ENCODE measurements at regions not wholly inside any gene's neighbourhood (a gene's known extent, or its start where the extent isn't known, plus 50 kb on each side); places are given as distances from the start of the nearest gene placed in this dataset.

DNA sequence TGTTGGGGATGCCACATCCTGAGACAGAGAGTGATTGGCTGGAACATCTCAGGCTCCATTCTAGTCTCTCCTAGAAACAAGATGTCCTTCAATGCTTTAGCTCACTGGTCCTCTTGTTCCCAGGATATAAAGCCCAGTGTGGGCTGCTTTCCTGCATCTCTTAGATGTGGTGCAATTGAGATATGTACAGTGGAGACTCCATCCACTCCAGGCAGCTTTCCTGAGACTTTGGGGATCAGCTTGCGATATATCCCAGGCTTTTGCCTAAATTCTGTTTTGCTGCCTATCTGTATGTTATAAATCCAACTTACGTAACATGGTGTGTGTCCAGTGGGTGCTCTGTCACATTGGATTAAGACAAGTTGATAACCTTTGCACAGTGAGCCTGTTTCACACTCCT, 264.9 kb downstream of the SUCLG1 start:
- TF ChIP-seq, protein P1, sequence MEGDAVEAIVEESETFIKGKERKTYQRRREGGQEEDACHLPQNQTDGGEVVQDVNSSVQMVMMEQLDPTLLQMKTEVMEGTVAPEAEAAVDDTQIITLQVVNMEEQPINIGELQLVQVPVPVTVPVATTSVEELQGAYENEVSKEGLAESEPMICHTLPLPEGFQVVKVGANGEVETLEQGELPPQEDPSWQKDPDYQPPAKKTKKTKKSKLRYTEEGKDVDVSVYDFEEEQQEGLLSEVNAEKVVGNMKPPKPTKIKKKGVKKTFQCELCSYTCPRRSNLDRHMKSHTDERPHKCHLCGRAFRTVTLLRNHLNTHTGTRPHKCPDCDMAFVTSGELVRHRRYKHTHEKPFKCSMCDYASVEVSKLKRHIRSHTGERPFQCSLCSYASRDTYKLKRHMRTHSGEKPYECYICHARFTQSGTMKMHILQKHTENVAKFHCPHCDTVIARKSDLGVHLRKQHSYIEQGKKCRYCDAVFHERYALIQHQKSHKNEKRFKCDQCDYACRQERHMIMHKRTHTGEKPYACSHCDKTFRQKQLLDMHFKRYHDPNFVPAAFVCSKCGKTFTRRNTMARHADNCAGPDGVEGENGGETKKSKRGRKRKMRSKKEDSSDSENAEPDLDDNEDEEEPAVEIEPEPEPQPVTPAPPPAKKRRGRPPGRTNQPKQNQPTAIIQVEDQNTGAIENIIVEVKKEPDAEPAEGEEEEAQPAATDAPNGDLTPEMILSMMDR (conservative IDR thresholded peaks at IDR 0.05; ENCODE audit: low read length): no peak
- TF ChIP-seq EZH2phosphoT487 (IDR thresholded peaks at IDR 0.05; ENCODE audit: borderline replicate concordance): no peak

Data from Loucy (cell line).